ENCODE measurements at regions not wholly inside any gene's neighbourhood (a gene's known extent, or its start where the extent isn't known, plus 50 kb on each side); places are given as distances from the start of the nearest gene placed in this dataset.

- TF ChIP-seq, protein P1, sequence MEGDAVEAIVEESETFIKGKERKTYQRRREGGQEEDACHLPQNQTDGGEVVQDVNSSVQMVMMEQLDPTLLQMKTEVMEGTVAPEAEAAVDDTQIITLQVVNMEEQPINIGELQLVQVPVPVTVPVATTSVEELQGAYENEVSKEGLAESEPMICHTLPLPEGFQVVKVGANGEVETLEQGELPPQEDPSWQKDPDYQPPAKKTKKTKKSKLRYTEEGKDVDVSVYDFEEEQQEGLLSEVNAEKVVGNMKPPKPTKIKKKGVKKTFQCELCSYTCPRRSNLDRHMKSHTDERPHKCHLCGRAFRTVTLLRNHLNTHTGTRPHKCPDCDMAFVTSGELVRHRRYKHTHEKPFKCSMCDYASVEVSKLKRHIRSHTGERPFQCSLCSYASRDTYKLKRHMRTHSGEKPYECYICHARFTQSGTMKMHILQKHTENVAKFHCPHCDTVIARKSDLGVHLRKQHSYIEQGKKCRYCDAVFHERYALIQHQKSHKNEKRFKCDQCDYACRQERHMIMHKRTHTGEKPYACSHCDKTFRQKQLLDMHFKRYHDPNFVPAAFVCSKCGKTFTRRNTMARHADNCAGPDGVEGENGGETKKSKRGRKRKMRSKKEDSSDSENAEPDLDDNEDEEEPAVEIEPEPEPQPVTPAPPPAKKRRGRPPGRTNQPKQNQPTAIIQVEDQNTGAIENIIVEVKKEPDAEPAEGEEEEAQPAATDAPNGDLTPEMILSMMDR (IDR thresholded peaks at IDR 0.05; ENCODE audit: low read depth, low read length, missing input control), result no peak
- TF ChIP-seq TAF1 (conservative IDR thresholded peaks at IDR 0.05) (no peak), ZBTB33 (IDR thresholded peaks at IDR 0.05) (no peak), YY1 (IDR thresholded peaks at IDR 0.05) (no peak), HNF4G (IDR thresholded peaks at IDR 0.05) (no peak), EGR1 (IDR thresholded peaks at IDR 0.05; ENCODE audit: low read depth in 2 of 2) (no peak), GABPA (IDR thresholded peaks at IDR 0.05 in 1 of 2, conservative IDR thresholded peaks at IDR 0.05 in 1 of 2) (no peak)
These were observed 143.5 kb upstream of the ESRRG start for GRCh38 chr1:216866714-216867113.
